GM21723 (cell line): ENCODE measurements at regions not wholly inside any gene's neighbourhood (a gene's known extent, or its start where the extent isn't known, plus 50 kb on each side); places are given as distances from the start of the nearest gene placed in this dataset.

ENCODE experiments used
- ATAC-seq: cut with Tn5 transposase; IDR thresholded peaks from one replicate; pipeline ENCODE4 v1.9.1; 2021; ENCODE audit warnings: mild to moderate bottlenecking, moderate library complexity; ENCODE audit not compliant: unreplicated experiment

GRCh38 chr4:96744676-96745075 lies 904.8 kb downstream of the PDHA2 start:
- ATAC-seq = no peak

GRCh38 chr4:96753216-96753615 lies 913.3 kb downstream of the PDHA2 start:
- ATAC-seq = no peak

- no peak for ATAC-seq
These were observed 915.9 kb downstream of the PDHA2 start for GRCh38 chr4:96755569-96756484.

GRCh38 chr4:96756584-96756983 lies 916.7 kb downstream of the PDHA2 start:
- ATAC-seq = no peak

DNA sequence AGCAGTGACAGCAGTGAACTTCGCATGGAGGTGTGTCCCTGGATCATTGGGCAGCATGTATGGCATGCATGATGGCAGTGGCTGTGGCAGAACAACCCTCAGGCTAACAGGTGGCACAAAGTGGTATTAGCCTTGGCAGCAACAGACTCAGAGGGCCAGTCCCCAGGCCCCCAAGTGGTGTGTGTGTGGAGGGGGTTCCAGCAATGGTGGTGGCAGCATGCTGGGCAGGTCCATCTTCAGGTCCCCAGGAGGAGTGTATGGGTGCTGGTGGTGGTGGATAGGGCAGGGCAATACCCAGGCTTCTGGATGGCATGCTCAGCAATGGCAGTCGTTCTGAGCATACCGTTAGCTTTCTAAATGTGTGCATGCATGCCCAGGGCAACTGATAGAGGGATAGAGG lies 923.7 kb downstream of the PDHA2 start:
- no peak for ATAC-seq

DNA sequence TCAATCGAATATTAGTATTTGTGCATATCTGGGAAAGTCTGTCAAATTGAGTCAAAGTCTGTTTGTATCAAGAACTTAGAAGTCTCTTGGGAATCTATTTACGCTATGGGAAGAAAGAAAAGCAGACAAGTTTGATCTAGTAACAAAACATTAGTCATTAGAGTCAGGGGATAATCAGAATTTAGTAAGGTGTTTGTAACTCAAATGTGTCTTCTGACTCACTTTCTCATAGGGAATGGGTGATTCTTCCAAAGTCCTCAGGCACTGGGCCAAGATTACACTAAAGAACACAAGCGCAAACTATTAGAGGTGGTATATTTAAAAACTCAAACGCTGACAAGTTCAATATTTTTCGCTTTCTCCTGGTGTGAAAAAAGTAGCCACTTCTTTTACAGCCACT lies 926.5 kb downstream of the PDHA2 start:
- ATAC-seq = no peak

DNA sequence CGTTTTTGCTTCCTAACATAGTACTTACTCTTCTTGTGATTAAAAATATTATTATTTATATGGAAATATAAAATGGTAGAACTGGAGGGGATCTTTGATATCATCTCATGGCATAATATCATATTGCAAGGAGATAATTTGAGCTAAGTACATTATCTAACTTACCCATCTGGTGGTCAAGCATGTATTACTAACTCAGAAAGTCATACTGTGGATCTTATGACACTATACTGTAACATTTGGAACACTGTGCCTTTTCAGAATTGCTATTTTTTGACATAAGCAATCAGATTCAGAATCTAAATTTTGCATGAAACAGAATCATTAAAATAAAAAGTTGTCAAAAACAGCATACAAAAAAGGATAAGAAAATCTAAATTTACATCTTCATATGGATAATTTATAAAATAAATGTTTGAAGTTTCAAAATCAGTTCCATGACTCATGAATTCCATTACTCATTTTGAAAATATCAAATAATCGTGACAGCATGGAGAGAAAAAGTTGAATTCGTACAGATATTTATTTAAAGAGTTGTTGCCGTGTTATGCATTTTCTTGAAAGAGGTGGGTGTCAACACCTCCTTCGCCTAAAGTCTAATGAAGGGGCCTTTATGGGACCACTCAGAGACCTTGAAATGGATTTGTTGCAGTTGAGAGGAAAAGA lies 928.1 kb downstream of the PDHA2 start:
- ATAC-seq = no peak

DNA sequence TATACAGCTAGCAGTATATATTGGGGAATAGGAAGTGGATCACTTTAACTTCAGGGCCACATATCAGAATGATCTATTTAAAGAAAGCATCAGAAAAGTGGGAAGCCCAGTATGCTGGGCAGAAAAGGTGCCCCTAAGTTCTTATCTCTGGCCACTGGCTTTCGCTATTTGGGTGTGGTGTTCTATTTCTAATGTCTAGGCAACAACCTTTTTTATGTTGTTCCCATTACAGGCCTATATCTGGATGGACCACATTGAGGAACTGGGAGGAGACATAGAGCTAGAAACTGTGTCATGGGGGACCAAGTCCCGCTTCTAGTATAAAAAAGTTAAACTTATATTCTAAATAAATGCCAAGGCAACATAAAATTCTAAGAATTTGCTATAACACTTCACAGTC lies 935.6 kb downstream of the PDHA2 start:
- ATAC-seq = no peak

GRCh38 chr4:96776920-96777527 lies 937.1 kb downstream of the PDHA2 start:
- no peak for ATAC-seq

GRCh38 chr4:96784336-96784735 lies 944.4 kb downstream of the PDHA2 start:
- ATAC-seq = no peak

GRCh38 chr4:96786306-96786705 lies 946.4 kb downstream of the PDHA2 start:
- no peak for ATAC-seq

GRCh38 chr4:96787766-96788165 lies 947.9 kb downstream of the PDHA2 start:
- ATAC-seq = no peak

DNA sequence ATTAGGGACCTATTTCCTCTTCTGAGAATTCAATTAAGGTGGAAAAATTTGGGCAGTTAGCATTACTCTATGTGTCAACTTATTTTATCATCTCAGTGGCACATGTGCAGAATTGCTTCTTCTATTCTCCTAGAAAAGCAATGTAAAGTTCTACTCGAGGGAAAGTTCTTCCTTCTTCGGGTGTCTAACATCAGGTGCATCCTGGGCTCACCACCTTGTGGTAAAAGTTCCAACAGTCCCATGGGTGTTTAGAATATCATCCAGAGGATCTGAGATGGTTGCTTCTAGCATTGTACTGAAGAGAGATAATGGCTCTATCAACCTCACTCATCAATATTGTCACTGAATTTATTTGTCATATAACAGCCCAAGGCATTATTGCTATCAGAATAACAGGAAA lies 969.7 kb downstream of the PDHA2 start:
- ATAC-seq = no peak

DNA sequence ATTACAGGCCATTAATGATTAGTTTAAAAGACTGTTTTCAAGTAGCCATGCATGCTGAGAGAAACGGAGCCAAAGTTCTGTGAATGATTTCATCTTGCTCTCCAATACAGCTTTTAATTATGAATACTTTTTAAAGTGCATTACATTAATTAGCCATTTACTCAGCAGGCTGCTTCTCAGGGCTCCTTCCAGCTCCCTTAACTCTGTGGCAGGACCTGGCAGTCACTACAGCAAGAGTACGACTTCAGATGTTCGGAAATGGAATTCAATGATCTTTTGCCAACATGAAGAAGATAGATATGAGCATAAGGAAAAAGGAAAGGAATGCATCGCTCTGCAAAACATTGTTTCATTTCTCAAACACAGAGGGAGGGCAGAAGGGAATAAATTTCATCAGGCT lies 987.2 kb downstream of the PDHA2 start:
- no peak for ATAC-seq

GRCh38 chr4:96833831-96834230 lies 993.9 kb downstream of the PDHA2 start:
- no peak for ATAC-seq

- no peak for ATAC-seq
These were observed 996.1 kb downstream of the PDHA2 start for GRCh38 chr4:96835991-96836390.

DNA sequence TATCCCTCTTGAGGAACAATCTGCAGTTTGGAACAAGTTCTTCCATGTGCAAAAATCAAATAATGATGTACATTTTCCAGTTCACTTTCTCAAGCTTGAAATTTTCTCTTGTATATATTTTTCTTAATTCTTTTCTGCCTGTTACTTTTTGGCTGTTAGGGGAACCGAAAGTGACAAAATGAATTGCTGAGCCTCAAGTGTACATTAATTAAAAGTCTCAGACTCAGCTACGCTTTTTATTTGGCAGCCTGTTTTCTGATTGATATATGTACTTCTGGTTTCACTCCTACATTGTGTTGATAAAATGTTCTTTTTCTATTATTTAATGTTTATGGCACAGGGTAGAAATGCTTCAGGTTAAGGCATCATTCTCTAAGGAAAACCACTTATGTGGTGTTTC lies 999.5 kb downstream of the PDHA2 start:
- no peak for ATAC-seq

DNA sequence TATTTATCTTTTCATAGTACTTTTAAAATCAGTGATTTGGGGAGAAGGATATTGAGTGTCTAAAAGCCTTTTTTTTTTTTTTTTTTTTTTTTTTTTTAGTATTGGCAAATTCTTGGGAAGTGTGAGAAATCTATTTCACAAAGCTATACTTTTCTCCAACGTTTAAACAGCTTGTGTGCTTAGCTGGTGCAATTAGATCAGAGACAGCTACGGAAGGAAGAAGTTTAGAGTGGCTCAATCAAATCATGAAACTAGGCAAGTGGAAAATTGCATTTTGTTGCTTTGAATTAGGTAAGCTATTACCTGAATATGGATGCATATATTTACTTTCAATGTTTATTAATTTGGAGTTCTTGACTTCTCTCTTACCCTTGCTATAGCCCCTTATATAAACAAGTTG lies 1001.9 kb downstream of the PDHA2 start:
- ATAC-seq = no peak

GRCh38 chr4:96844858-96845490 lies 1005.1 kb downstream of the PDHA2 start:
- ATAC-seq = no peak

GRCh38 chr4:96845819-96846218 lies 1005.9 kb downstream of the PDHA2 start:
- no peak for ATAC-seq

- no peak for ATAC-seq
These were observed 1034.8 kb downstream of the PDHA2 start for GRCh38 chr4:96874657-96875056.
